Liver (tissue), 8 donors: ENCODE measurements at regions not wholly inside any gene's neighbourhood (a gene's known extent, or its start where the extent isn't known, plus 50 kb on each side); places are given as distances from the start of the nearest gene placed in this dataset.

Source experiments
- DNase-seq: peaks from one replicate; pipeline ENCODE4 v3.0.0-alpha.2; 2017; ENCODE audit warnings: low spot score
- H3K27ac ChIP-seq, 2 donors: one replicate each; pipeline ENCODE4 v1.7.0; 2013; ENCODE audit warnings: inconsistent platforms in 2 of 2, low read length in 2 of 2, control low read depth in 1 of 2, low read depth in 1 of 2, mild to moderate bottlenecking in 1 of 2
- H3K27me3 ChIP-seq, 4 donors: one replicate each; pipeline versions ENCODE4 v1.6.1 to v1.7.0; 2013; ENCODE audit warnings: low read length in 3 of 4, inconsistent platforms in 1 of 4, mild to moderate bottlenecking in 1 of 4, moderate library complexity in 1 of 4; ENCODE audit not compliant: control insufficient read depth in 4 of 4, insufficient read depth in 4 of 4
- H3K36me3 ChIP-seq, 4 donors: one replicate each; pipeline versions ENCODE4 v1.6.1 to v1.7.0; 2013; ENCODE audit warnings: low read length in 3 of 4, mild to moderate bottlenecking in 3 of 4, low read depth in 1 of 4, moderate library complexity in 1 of 4; ENCODE audit not compliant: control insufficient read depth in 4 of 4, insufficient read depth in 3 of 4
- H3K4me1 ChIP-seq, 4 donors: one replicate each; pipeline versions ENCODE4 v1.6.1 to v1.7.0; 2013; ENCODE audit warnings: low read length in 3 of 4, mild to moderate bottlenecking in 3 of 4, moderate library complexity in 1 of 4; ENCODE audit not compliant: control insufficient read depth in 4 of 4, insufficient read depth in 4 of 4
- H3K4me3 ChIP-seq, 3 donors: one replicate each; pipeline versions ENCODE4 v1.6.1 to v1.7.0; 2013; ENCODE audit warnings: low read length in 3 of 3, control low read depth in 1 of 3, low read depth in 1 of 3, mild to moderate bottlenecking in 1 of 3
- H3K9ac ChIP-seq, 2 donors: one replicate each; pipeline ENCODE4 v1.7.0; 2013; ENCODE audit warnings: low read length in 2 of 2, mild to moderate bottlenecking in 2 of 2, moderate library complexity in 2 of 2, control low read depth in 1 of 2, low read depth in 1 of 2
- H3K9me3 ChIP-seq, 4 donors: one replicate each; pipeline versions ENCODE4 v1.6.1 to v1.7.0; 2013; ENCODE audit warnings: low read length in 3 of 4; ENCODE audit not compliant: control insufficient read depth in 4 of 4
- ATF3 ChIP-seq: IDR thresholded peaks from 2 replicates; pipeline ENCODE4 v1.6.1; 2016; ENCODE audit warnings: antibody characterized with exemption
- CTCF ChIP-seq: fragments of 150-350 bp; IDR thresholded peaks from 2 replicates; pipeline ENCODE4 v1.5.1; 2017; ENCODE audit warnings: improper control_type of control experiment, low read depth, low read length; ENCODE audit not compliant: missing input control
- EGR1 ChIP-seq, 2 donors: IDR thresholded peaks; 2 replicates each; pipeline ENCODE4 v1.6.1; 2016 to 2018; ENCODE audit warnings: antibody characterized with exemption in 2 of 2, low read depth in 2 of 2
- FOXA1 ChIP-seq: IDR thresholded peaks from 2 replicates; pipeline ENCODE4 v1.6.1; 2016; ENCODE audit warnings: antibody characterized with exemption
- GABPA ChIP-seq, 2 donors: IDR thresholded peaks in 1 of 2; conservative IDR thresholded peaks in 1 of 2; 2 replicates each; pipeline ENCODE4 v1.6.1; 2016; ENCODE audit warnings: antibody characterized with exemption in 2 of 2, mild to moderate bottlenecking in 1 of 2, moderate library complexity in 1 of 2
- HNF4A ChIP-seq, 2 donors: conservative IDR thresholded peaks; 2 replicates each; pipeline ENCODE4 v1.6.1; 2016; ENCODE audit warnings: antibody characterized with exemption in 2 of 2, mild to moderate bottlenecking in 2 of 2
- HNF4G ChIP-seq: IDR thresholded peaks from 2 replicates; pipeline ENCODE4 v1.6.1; 2016; ENCODE audit warnings: antibody characterized with exemption
- JUND ChIP-seq, 2 donors: IDR thresholded peaks; 2 replicates each; pipeline ENCODE4 v1.6.1; 2016; ENCODE audit warnings: antibody characterized with exemption in 2 of 2
- MAX ChIP-seq: IDR thresholded peaks from 2 replicates; pipeline ENCODE4 v1.6.1; 2016; ENCODE audit warnings: antibody characterized with exemption
- NR2F2 ChIP-seq: IDR thresholded peaks from 2 replicates; pipeline ENCODE4 v1.6.1; 2016; ENCODE audit warnings: antibody characterized with exemption
- RAD21 ChIP-seq, 2 donors: IDR thresholded peaks; 2 replicates each; pipeline ENCODE4 v1.6.1; 2016; ENCODE audit warnings: antibody characterized with exemption in 2 of 2, mild to moderate bottlenecking in 2 of 2
- REST ChIP-seq: IDR thresholded peaks from 2 replicates; pipeline ENCODE4 v1.6.1; 2016; ENCODE audit warnings: antibody characterized with exemption, mild to moderate bottlenecking
- RXRA ChIP-seq, 2 donors: IDR thresholded peaks; 2 replicates each; pipeline ENCODE4 v1.6.1; 2017 to 2018; ENCODE audit warnings: antibody characterized with exemption in 2 of 2, mild to moderate bottlenecking in 1 of 2
- SP1 ChIP-seq: IDR thresholded peaks from 2 replicates; pipeline ENCODE4 v1.6.1; 2018; ENCODE audit warnings: antibody characterized with exemption, mild to moderate bottlenecking
- TAF1 ChIP-seq: conservative IDR thresholded peaks from 2 replicates; pipeline ENCODE4 v1.6.1; 2016; ENCODE audit warnings: antibody characterized with exemption, mild to moderate bottlenecking
- YY1 ChIP-seq: IDR thresholded peaks from 2 replicates; pipeline ENCODE4 v1.6.1; 2016; ENCODE audit warnings: antibody characterized with exemption, mild to moderate bottlenecking
- ZBTB33 ChIP-seq: IDR thresholded peaks from 2 replicates; pipeline ENCODE4 v1.6.1; 2016; ENCODE audit warnings: antibody characterized with exemption
- WGBS: extraction: QIAGEN DNeasy Blood & Tissue Kit; methylation state at CpG from one replicate; pipeline ENCODE4 v1.1.7; 2013; 5-methylcytosine and 5-hydroxymethylcytosine counted together
- donor health status: healthy.
- donor health status: healthy.
- donor health status: healthy.
- donor health status: healthy.
- donor health status: healthy.

- Histone ChIP-seq H3K4me1 (no peaks in the 10 kb centered on the region), H3K4me3 (no peak overlapping the region), H3K9me3 (no peaks in the 10 kb centered on the region), H3K27ac (no peak overlapping the region), H3K27me3 (no peaks in the 10 kb centered on the region), H3K9ac (no peak overlapping the region), H3K36me3 (no peaks in the 10 kb centered on the region)
- no peak for DNase-seq
- WGBS, result 71% methylated on average over 1 of the region's 1 CpG
- TF ChIP-seq HNF4G (no peak), HNF4A (conservative IDR thresholded peaks at IDR 0.05) (no peak), RAD21 (IDR thresholded peaks at IDR 0.05) (no peak), GABPA (IDR thresholded peaks at IDR 0.05 in 1 of 2, conservative IDR thresholded peaks at IDR 0.05 in 1 of 2) (no peak), FOXA1 (no peak), CTCF (no peak), NR2F2 (no peak), EGR1 (IDR thresholded peaks at IDR 0.05; ENCODE audit: low read depth in 2 of 2) (no peak), TAF1 (no peak), RXRA (IDR thresholded peaks at IDR 0.05) (no peak), ZBTB33 (no peak), ATF3 (no peak), MAX (no peak), REST (no peak)
These were observed 224.9 kb downstream of the SKIDA1 start for GRCh38 chr10:21300551-21300950.

- 87% methylated on average over 7 of the region's 7 CpGs for WGBS
- no peak for DNase-seq
- no peak overlapping the region for H3K27ac ChIP-seq
- H3K9ac ChIP-seq, result no peak overlapping the region
- no peak overlapping the region for H3K4me3 ChIP-seq
- no peaks in the 10 kb centered on the region for H3K36me3 ChIP-seq
- no peaks in the 10 kb centered on the region for H3K9me3 ChIP-seq
- H3K27me3 ChIP-seq, result peaks cover 0 to 3% (median 0%) of the 10 kb centered on the region in 4 donors
- no peaks in the 10 kb centered on the region for H3K4me1 ChIP-seq
- TF ChIP-seq REST, result no peak
- no peak for TF ChIP-seq TAF1
- TF ChIP-seq HNF4A (conservative IDR thresholded peaks at IDR 0.05), result no peak
- no peak for TF ChIP-seq FOXA1
- TF ChIP-seq YY1, result no peak
- TF ChIP-seq SP1, result no peak
- no peak for TF ChIP-seq RXRA (IDR thresholded peaks at IDR 0.05)
- no peak for TF ChIP-seq ZBTB33
- no peak for TF ChIP-seq JUND (IDR thresholded peaks at IDR 0.05)
- TF ChIP-seq HNF4G, result no peak
These were observed 226.2 kb downstream of the SKIDA1 start for GRCh38 chr10:21299330-21299729.
